ENCODE measurements at regions not wholly inside any gene's neighbourhood (a gene's known extent, or its start where the extent isn't known, plus 50 kb on each side); places are given as distances from the start of the nearest gene placed in this dataset.

DNA sequence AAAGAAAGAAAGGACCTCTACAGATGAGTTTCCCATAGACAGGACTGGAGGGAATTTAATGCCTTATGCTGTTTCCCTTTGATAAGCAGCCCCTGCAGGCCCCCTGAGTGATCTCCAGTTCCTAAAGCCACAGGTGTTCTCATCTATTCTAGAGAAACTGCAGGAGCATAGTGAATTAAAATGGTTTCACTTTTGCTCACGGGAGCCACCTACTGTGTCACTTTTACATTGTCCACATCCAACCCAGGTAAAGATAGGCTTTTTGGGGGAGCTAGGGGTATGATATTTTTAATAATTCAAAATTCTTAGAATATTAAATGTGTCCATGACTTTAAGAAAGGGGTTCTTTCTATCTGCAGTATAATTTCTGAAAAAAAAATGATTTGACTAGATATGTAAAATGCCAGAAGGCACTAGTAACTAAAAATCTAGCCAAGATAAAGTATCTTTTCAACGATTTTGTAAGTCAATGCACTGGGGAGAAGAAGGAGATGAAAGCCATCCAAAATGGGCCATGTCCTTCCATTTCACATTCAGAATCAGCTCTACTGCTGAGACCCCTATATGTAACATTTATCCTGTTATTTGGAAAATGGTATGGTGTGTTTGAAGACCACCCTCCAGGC lies 267.3 kb upstream of the DUSP10 start:
- TF ChIP-seq, protein P1, sequence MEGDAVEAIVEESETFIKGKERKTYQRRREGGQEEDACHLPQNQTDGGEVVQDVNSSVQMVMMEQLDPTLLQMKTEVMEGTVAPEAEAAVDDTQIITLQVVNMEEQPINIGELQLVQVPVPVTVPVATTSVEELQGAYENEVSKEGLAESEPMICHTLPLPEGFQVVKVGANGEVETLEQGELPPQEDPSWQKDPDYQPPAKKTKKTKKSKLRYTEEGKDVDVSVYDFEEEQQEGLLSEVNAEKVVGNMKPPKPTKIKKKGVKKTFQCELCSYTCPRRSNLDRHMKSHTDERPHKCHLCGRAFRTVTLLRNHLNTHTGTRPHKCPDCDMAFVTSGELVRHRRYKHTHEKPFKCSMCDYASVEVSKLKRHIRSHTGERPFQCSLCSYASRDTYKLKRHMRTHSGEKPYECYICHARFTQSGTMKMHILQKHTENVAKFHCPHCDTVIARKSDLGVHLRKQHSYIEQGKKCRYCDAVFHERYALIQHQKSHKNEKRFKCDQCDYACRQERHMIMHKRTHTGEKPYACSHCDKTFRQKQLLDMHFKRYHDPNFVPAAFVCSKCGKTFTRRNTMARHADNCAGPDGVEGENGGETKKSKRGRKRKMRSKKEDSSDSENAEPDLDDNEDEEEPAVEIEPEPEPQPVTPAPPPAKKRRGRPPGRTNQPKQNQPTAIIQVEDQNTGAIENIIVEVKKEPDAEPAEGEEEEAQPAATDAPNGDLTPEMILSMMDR (IDR thresholded peaks at IDR 0.05) = peak in 4 of 6 experiments; percentile 9 to 45 (median 32)
- TF ChIP-seq POLR2A (IDR thresholded peaks at IDR 0.05) = no peak
